ENCODE measurements at regions not wholly inside any gene's neighbourhood (a gene's known extent, or its start where the extent isn't known, plus 50 kb on each side); places are given as distances from the start of the nearest gene placed in this dataset.

- no peak for TF ChIP-seq EZH2 (IDR thresholded peaks at IDR 0.05; ENCODE audit: insufficient read depth, poor library complexity, severe bottlenecking)
- no peak for TF ChIP-seq EZH2phosphoT487 (IDR thresholded peaks at IDR 0.05; ENCODE audit: insufficient read depth, low read depth)
Measured at GRCh38 chr12:74328623-74329022, 209.0 kb upstream of the ATXN7L3B start.

Measured in GM23248 (cell line).